ENCODE measurements at regions not wholly inside any gene's neighbourhood (a gene's known extent, or its start where the extent isn't known, plus 50 kb on each side); places are given as distances from the start of the nearest gene placed in this dataset.
A peak's percentile ranks its signal among the peaks of the same experiment; 100 is the strongest.

DNA sequence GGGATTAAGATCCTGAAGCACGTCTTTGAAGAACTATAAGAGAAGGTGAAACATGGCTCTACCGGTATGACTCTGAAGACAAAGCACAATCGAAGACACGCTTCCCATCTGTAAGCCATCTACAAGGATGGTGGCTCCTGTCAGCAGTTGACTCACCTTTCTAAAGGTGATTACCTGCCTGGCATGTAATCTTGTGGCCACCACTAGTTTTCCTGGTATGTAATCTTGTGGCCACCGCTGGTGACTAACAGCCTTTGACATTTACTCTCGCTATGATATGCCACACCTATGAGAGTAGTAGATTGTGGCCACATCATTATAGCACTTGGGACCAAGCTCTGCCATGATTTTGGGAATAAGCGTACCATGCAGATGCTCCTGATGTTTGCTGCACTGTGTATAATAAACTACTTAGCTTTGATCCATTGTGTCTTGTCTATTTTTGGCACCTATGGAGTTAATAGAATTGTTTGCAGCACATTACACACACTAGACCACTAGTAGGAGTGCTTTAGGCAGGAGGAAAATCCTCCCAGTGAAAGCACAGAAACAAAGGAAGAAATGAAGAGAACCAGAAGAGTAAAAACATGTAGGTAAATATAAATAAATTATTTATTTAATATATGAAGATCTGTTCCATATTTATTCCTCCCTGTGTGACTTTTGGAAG is 59.8 kb downstream of the VAX1 start:
- WGBS (ENCODE audit: insufficient coverage, low coverage, low lambda C conversion rate, missing lambda C conversion rate): 73% methylated on average over 7 of the region's 7 CpGs

DNA sequence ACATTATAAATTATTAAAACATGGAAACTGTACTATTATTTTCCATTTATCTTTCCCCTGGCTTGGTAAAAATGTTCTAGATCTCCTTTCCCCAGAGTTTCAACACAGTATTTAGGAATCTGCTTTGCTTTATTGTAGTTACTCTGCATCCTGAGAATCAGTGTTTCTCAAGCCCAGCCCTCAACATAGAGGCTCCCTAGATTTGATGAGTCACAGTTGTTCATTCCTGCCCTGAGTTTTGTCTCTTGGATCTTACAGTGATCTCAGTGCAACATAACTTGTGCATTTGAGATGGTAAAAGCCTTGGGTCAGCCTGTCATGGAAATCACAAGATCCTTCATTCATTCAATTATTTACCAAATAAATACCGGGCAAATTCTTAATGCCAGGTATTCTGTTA is 63.0 kb downstream of the VAX1 start:
- H3K27me3 ChIP-seq: peaks cover 0 to 2% of the 10 kb centered on the region in 2 donors
- H3K4me3 ChIP-seq: no peak overlapping the region
- ATAC-seq (no peak), DNase-seq (no peak)
- intact Hi-C loops (cut with DNase I): no loop called here
- H3K36me3 ChIP-seq: no peaks in the 10 kb centered on the region
- TF ChIP-seq, protein P1, sequence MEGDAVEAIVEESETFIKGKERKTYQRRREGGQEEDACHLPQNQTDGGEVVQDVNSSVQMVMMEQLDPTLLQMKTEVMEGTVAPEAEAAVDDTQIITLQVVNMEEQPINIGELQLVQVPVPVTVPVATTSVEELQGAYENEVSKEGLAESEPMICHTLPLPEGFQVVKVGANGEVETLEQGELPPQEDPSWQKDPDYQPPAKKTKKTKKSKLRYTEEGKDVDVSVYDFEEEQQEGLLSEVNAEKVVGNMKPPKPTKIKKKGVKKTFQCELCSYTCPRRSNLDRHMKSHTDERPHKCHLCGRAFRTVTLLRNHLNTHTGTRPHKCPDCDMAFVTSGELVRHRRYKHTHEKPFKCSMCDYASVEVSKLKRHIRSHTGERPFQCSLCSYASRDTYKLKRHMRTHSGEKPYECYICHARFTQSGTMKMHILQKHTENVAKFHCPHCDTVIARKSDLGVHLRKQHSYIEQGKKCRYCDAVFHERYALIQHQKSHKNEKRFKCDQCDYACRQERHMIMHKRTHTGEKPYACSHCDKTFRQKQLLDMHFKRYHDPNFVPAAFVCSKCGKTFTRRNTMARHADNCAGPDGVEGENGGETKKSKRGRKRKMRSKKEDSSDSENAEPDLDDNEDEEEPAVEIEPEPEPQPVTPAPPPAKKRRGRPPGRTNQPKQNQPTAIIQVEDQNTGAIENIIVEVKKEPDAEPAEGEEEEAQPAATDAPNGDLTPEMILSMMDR (IDR thresholded peaks at IDR 0.05): no peak
- TF ChIP-seq POLR2A (IDR thresholded peaks at IDR 0.05): no peak
- 75% methylated on average over 1 of the region's 1 CpG for WGBS (ENCODE audit: insufficient coverage, low coverage, low lambda C conversion rate, missing lambda C conversion rate)
- no peak overlapping the region for H3K27ac ChIP-seq
- no peaks in the 10 kb centered on the region for H3K9me3 ChIP-seq
- no peaks in the 10 kb centered on the region for H3K4me1 ChIP-seq

More for the DNA sequence above, 59.8 kb downstream of the VAX1 start:
- intact Hi-C loops (cut with DNase I): no loop called here
- Histone ChIP-seq H3K27ac (no peak overlapping the region), H3K4me3 (no peak overlapping the region), H3K9me3 (no peaks in the 10 kb centered on the region), H3K36me3 (no peaks in the 10 kb centered on the region), H3K4me1 (no peaks in the 10 kb centered on the region), H3K27me3 (peaks cover 0 to 2% of the 10 kb centered on the region in 2 donors)
- DNase-seq (no peak), ATAC-seq (no peak)
- TF ChIP-seq POLR2A (IDR thresholded peaks at IDR 0.05): no peak
- TF ChIP-seq, protein P1 (IDR thresholded peaks at IDR 0.05): no peak

DNA sequence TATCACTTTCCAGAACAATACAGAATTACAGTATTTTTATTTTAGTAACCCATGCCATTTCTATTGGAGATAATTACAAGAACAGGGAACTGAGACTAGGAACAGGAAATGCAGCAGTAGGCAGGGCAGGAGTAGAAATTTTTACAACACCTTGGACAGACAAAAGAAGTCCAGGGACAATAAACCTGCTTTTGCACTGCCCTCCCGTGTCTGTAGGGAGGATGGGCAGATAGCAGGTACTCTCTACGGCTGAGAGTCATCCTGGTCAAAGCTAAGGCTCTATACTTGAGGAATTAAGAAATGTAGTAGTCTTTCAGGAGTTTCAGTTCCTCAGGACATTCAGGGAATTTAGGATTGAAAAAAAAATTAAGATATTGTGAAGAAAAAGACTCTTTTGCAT is 63.4 kb downstream of the VAX1 start:
- ATAC-seq (peak; percentile 42 to 78 (median 67)), DNase-seq (no peak)
- no peak overlapping the region for H3K27ac ChIP-seq

DNA sequence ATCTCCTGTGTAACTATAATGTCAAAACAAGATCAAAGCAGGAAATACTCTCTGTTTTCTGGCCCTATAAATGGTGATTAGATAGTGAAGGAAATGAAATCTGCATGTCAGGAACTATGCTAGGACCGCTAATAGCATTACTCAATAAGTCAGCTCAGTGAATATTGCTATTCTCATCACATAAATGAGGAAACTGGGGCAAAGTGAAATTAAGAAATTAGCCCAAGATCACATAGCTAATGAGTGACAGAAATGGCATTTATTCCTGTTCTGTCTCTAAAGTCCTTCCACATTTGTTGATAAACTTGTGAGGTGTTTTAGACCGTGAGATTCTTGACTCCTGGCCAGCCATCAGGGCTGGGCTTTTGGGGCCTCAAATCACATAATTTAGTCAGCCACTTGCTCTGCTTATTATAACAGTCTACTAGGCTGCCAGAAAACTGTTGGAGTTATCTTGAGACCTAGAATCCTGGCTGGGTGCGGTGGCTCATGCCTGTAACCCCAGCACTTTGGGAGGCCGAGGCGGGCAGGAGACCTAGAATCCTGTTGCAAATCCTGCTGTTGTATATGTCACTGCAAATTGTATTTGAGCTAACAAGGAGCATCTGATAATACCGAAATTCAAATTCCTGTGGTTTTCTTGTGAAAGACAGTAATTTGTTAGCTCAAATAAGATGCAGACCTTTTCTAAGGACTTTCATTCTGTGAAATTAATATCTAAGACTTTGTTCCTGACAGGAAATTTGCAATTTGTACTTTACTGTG is 66.5 kb upstream of the SHTN1 start:
- no peak overlapping the region for H3K27ac ChIP-seq
- no peaks in the 10 kb centered on the region for H3K4me1 ChIP-seq
- intact Hi-C loops (cut with DNase I): no loop called here
- TF ChIP-seq, protein P1 (IDR thresholded peaks at IDR 0.05): no peak
- TF ChIP-seq POLR2A (IDR thresholded peaks at IDR 0.05): no peak
- H3K4me3 ChIP-seq: no peak overlapping the region
- H3K36me3 ChIP-seq: no peaks in the 10 kb centered on the region
- ATAC-seq (no peak), DNase-seq (no peak)
- H3K27me3 ChIP-seq: peaks cover 0 to 2% of the 10 kb centered on the region in 2 donors
- H3K9me3 ChIP-seq: no peaks in the 10 kb centered on the region
- WGBS (ENCODE audit: insufficient coverage, low coverage, low lambda C conversion rate, missing lambda C conversion rate): 73% methylated on average over 6 of the region's 6 CpGs

More for the DNA sequence above, 63.4 kb downstream of the VAX1 start:
- intact Hi-C loops (cut with DNase I): no loop called here
- TF ChIP-seq, protein P1 (IDR thresholded peaks at IDR 0.05): peak in 3 of 4 donors; percentile 21 to 40 (median 21)
- TF ChIP-seq POLR2A (IDR thresholded peaks at IDR 0.05): no peak
- WGBS (ENCODE audit: insufficient coverage, low coverage, low lambda C conversion rate, missing lambda C conversion rate): 6% methylated on average over 2 of the region's 2 CpGs
- Histone ChIP-seq H3K4me3 (no peak overlapping the region), H3K4me1 (no peaks in the 10 kb centered on the region), H3K27me3 (peaks cover 0 to 2% of the 10 kb centered on the region in 2 donors), H3K9me3 (no peaks in the 10 kb centered on the region), H3K36me3 (no peaks in the 10 kb centered on the region)

Measured in right lobe of liver (tissue), 6 donors.